Kidney epithelial cell (primary cell): ENCODE measurements at regions not wholly inside any gene's neighbourhood (a gene's known extent, or its start where the extent isn't known, plus 50 kb on each side); places are given as distances from the start of the nearest gene placed in this dataset.

ENCODE experiments used
- DNase-seq: peaks from one replicate; pipeline ENCODE4 v3.0.0-alpha.2; 2010; ENCODE audit warnings: low read depth
- H3K27me3 ChIP-seq: 2 replicates; pipeline ENCODE4 v1.6.0; 2011; ENCODE audit warnings: low read length; ENCODE audit not compliant: control insufficient read depth, insufficient read depth
- H3K36me3 ChIP-seq: 2 replicates; pipeline ENCODE4 v1.5.1; 2011; ENCODE audit warnings: low read length; ENCODE audit not compliant: control insufficient read depth, insufficient read depth
- H3K4me3 ChIP-seq: 2 replicates; pipeline ENCODE4 v1.5.1; 2011; ENCODE audit warnings: low read depth, mild to moderate bottlenecking, control low read depth, low read length
- TF ChIP-seq, protein P1 (sequence below): IDR thresholded peaks from 2 replicates; pipeline ENCODE4 v1.5.1; 2011; ENCODE audit warnings: mild to moderate bottlenecking, moderate library complexity, low read length, control low read depth, inconsistent platforms; ENCODE audit not compliant: insufficient read depth, poor library complexity, severe bottlenecking

DNA sequence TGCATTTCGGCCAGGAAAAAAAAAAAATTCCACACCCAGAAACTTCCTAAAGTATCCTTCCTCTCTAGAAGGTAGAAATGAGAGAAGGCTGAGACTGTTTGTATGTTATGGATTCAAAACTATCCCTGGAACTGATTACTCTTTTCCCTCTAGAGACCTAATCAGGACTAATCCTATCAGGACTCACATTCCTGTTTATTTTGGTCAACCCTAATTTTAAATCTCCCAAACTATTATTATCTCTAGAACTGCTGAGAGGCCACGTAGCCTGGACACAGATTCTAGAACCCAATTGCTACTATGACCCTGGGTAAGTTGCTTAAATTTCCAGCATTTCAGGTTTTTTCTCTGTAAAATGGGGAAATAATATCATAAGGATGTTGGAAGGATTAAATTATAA lies 346.8 kb upstream of the MEOX2 start:
- DNase-seq = no peak
- TF ChIP-seq, protein P1, sequence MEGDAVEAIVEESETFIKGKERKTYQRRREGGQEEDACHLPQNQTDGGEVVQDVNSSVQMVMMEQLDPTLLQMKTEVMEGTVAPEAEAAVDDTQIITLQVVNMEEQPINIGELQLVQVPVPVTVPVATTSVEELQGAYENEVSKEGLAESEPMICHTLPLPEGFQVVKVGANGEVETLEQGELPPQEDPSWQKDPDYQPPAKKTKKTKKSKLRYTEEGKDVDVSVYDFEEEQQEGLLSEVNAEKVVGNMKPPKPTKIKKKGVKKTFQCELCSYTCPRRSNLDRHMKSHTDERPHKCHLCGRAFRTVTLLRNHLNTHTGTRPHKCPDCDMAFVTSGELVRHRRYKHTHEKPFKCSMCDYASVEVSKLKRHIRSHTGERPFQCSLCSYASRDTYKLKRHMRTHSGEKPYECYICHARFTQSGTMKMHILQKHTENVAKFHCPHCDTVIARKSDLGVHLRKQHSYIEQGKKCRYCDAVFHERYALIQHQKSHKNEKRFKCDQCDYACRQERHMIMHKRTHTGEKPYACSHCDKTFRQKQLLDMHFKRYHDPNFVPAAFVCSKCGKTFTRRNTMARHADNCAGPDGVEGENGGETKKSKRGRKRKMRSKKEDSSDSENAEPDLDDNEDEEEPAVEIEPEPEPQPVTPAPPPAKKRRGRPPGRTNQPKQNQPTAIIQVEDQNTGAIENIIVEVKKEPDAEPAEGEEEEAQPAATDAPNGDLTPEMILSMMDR = no peak
- H3K4me3 ChIP-seq = no peak overlapping the region
- H3K36me3 ChIP-seq = no peaks in the 10 kb centered on the region
- H3K27me3 ChIP-seq = no peaks in the 10 kb centered on the region

DNA sequence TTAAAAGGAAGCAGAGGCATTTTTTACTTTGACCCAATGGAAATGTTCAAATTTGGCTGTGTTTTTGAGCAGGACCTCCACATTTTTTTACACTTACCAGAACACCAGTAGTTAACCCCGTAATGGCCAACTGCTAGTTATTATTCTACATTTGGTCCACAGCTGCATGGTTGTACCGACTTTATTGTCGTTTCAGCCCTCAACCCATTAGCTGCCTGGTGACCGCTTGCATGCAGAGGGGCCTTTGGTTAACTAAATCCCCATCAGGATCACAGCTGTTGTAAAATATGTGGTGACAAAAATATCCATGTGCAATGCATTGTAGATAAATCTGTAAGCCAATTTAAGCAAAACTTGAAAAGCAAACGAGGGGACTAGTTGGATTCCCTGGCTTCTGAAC lies 342.2 kb upstream of the MEOX2 start:
- Histone ChIP-seq H3K4me3 (no peak overlapping the region), H3K27me3 (no peaks in the 10 kb centered on the region), H3K36me3 (no peaks in the 10 kb centered on the region)
- TF ChIP-seq, protein P1 = no peak
- no peak for DNase-seq

DNA sequence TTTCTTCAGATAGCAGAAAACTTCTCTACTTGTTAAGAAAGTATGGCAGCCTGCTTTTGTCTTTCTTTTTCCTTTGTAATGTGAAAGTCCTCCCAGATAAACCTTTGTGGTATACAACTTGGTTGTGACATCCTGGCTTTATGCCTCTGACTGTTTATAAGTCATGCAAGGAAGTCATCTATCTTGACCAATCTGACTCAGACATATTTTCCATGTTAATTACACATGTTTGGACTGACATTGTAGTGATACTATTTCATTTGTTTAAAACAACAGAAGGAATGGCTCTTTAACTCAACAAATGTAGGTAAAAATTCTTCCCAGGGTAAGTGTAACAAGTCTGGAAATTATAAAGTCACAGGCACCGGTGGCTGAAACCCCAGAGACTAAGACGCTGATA lies 341.6 kb upstream of the MEOX2 start:
- DNase-seq = peak; percentile 16
- Histone ChIP-seq H3K4me3 (no peak overlapping the region), H3K27me3 (no peaks in the 10 kb centered on the region), H3K36me3 (no peaks in the 10 kb centered on the region)
- TF ChIP-seq, protein P1 = no peak

DNA sequence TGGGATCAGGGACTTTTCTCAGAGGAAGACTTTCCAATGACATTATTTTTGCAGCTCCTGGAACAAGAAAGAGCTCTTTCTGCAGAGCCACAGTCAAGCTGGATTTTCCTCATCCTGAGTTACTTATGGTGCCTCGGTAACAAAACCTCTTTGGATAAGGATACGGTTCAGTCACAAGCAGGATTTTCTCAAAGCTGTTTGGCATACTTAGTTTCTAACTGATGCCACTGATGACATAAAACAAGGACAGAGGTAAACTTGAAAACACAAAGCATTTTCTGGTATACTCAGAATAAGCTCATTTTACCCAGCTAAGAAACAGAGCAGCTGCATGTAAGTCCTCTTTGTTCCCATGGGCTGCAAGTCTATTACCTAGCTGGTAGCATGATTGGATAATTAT lies 340.9 kb upstream of the MEOX2 start:
- Histone ChIP-seq H3K36me3 (no peaks in the 10 kb centered on the region), H3K27me3 (no peaks in the 10 kb centered on the region), H3K4me3 (no peak overlapping the region)
- DNase-seq = no peak
- TF ChIP-seq, protein P1 = no peak

DNA sequence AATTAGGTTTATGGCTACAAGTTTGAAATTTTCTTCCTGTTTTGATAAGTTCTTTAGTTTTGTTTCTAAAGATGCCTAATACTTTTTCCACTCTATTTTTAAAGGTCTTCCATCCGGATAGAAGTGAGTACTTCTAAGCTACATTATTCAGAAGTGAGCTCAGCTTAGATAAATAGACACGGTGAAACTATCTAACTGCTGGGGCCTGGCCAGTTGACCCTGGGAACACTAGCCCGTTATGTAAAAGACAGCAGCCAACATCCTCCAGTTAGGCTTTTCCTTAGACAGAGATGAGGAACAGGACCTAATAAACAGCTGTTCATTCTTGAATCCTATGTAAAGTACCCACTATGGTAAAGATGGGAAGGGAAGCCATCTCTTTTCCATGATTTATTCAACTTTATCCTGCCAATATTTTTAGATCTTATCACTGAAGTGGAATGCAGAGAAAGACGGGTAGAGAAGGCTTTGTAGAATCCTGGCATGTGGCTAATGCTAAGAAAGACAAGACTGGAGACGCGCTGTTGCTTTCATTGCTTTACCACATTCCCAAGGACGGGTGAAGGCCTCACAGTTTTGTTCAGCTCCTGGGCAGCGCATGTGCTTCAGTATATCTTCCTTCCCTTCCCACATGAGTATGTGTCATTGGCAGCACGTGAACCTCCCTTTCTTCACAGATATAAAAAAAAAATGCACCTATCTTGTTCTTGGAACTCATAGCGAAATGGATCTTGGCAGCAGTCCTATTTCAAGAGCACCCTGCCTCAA lies 340.0 kb upstream of the MEOX2 start:
- no peak for DNase-seq
- H3K27me3 ChIP-seq = no peaks in the 10 kb centered on the region
- TF ChIP-seq, protein P1 = no peak
- no peak overlapping the region for H3K4me3 ChIP-seq
- H3K36me3 ChIP-seq = no peaks in the 10 kb centered on the region

DNA sequence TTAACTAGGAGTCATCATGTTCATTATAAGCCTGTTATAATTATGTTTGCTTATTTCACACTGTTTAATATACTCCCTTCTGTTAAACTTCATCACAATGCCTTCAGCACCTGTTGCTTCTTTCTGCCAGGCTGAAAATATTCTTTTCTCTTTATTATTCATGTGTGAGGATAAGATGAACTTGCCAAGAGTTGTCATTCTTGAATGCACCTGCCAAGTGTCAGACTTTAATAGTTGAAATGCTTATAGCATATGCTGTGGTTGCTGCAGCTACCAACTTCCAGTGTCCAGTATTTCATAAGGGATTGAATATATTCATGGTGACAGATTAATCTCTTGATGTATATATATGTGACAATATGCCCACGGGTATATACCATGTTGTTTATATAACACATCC lies 339.2 kb upstream of the MEOX2 start:
- TF ChIP-seq, protein P1 = no peak
- no peak for DNase-seq
- no peaks in the 10 kb centered on the region for H3K36me3 ChIP-seq
- no peak overlapping the region for H3K4me3 ChIP-seq
- no peaks in the 10 kb centered on the region for H3K27me3 ChIP-seq
